Skeletal muscle cell (primary cell): ENCODE measurements at regions not wholly inside any gene's neighbourhood (a gene's known extent, or its start where the extent isn't known, plus 50 kb on each side); places are given as distances from the start of the nearest gene placed in this dataset.

Source experiments
- DNase-seq: peaks from one replicate; pipeline ENCODE4 v3.0.0-alpha.2; 2010; ENCODE audit warnings: low read depth
- H3K4me3 ChIP-seq: 2 replicates; pipeline ENCODE4 v1.5.1; 2011; ENCODE audit warnings: low read depth, mild to moderate bottlenecking, control low read depth, low read length, moderate library complexity

DNA sequence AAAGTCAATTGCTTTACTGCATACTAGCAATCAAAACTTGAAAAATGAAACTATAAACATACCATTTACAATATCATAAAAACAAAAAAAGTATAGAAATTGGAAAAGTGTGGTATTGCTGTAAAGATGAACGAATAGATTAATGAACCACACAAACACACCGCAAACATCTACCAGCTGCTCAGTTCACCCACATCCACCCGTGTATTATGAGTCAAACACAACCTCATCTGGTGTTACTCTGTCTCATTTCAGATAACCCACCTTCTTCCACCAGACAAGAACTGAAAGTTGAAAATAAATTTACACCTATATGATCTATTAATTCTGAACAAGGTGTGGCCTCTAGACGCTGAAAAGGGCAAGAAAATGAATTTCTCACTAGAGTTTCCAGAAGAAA lies 53.3 kb downstream of the BLID start:
- no peak for DNase-seq
- H3K4me3 ChIP-seq, result no peak overlapping the region

DNA sequence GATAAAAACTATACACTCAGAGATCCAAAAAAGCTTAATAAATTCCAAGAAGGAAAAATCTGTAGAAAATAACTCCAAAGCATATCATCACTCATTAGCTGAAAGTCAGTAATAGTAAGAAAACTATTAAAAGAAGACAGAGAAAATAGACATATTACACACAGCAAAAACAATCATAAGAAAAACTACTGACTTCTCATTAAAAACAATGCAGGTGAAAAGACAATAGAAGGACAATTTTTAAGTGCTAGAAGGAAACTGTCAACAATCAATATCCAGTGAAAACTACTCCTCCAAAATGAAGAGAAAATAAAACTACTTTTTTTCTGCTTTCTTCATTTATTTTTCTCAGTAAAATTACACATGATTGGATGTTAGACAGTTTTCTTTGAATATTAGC lies 56.5 kb downstream of the BLID start:
- no peak for DNase-seq
- H3K4me3 ChIP-seq, result no peak overlapping the region

DNA sequence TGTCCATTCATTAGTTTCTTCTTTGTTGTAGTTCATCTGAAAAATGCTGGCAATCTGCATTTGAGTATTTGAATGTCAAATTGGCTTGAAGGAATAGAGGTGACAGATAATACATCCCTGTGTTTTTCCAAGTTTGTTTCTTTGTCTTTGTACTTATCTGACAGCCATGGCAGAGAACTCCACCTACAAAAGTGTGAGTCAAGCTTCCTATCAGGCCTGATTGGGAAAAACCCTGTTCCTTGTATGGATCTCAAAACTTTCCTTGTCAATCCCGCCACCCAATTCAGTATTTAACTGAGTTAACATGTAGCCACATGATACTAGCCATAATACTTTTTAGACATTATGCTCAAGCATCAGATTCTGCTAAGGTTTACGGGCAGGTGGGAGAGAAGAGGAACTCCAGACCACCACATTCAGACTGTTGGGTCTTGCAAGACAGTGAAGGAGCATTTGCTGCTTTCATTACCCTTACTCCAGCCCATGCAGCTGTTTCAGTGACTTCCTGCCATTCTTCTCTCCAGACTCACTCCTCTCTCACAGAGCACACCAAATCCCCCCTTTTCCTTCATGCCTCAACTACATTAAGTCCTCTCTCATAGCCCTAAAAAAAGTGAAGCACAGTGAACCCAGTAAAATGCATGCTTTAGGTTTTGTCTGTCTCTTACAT lies 65.9 kb downstream of the BLID start:
- DNase-seq, result no peak
- no peak overlapping the region for H3K4me3 ChIP-seq

DNA sequence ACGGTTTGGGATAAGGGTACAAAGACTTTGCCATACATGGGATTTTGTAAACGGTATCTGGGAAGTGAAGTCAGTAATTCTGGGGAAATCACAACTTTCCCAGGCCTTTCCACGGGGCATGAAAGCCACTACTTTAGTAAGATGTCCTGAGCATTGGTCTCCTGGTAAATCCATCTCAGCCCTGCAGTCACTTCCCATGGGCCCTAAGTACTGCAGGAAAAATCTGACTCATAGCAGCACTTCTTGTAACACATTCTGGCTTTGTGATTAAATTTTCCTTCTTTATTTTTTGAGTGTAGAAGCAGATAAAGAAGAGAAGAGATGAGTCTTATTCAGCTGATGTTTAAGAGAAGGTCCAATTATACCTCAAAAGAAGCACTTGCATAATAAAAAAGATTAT lies 67.6 kb downstream of the BLID start:
- DNase-seq, result no peak
- no peak overlapping the region for H3K4me3 ChIP-seq

DNA sequence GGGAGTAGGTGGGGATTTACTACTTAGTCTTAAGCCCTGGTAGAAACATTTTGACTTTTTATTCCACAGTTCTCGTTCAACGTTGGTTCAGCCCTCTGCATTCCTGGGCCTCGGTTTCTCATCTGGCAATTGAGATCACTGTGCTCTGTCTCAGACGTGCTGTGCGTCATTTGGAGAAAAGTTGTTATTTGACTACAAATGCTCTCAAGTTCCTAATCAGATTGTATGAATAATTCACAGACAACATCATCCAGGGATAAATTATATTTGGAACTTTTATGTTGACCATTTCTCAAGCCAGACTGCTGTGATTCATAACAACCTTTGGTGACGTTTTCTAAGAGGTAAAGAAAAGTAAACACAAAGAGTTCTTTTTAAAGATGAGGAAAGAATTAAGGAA lies 69.2 kb downstream of the BLID start:
- peak; percentile 76 for DNase-seq
- H3K4me3 ChIP-seq, result no peak overlapping the region

DNA sequence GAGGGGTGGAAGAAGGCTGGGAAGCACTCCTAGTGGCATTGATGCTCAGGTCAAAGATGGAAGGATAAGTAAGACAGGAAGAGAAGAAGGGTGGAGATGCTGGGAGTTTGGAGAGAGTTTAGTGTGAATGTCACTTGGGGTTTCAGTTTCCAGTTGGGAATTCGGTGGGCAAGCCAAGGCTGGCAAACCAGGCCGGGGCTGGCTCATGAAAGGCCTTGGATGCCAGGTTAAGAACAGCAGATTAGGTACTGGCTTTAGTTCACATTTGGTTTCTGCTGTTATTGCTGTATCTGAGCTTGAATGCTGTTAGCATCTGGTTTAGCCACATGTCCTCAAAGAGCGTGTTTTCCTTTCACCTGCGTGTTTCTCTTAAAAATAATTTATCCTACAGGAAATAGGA lies 69.6 kb downstream of the BLID start:
- DNase-seq, result no peak
- no peak overlapping the region for H3K4me3 ChIP-seq

DNA sequence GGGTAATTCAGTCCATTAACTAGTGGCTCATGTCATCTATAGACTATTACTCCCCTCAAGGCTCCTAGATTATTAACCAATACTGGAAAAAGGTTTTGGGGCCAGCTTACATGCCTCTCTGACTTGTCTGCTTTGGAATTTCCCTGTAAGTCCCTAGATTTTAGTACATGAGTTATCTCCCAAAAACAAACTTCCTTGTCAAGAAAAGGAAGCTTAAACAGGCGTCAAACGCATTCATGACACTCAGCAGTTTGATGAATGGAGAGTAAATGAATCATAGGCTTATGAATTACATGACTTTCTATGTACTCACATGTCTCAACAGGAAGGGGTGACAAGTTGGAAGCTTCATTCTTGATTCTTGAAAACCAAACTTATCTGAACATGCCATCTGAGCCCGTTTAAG lies 70.8 kb downstream of the BLID start:
- DNase-seq, result peak; percentile 66
- H3K4me3 ChIP-seq, result no peak overlapping the region

DNA sequence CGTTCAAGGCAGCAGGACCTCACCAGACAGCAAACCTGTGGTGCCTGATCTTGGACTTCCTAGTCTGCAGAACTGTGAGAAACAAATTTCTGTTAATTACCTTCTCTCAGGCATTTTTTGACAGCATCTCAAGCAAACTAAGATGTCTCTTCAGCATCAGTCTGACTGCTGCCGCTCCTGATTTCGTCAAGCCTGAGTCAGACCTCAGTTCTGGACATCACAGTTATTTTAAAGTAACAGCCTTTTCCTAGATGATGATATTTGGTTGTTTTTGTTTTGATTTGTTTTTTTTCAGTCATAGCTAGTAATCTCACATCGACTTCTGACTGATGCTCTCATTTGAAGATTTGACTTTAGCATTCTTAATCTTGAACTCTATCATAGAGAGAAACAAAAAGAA lies 71.9 kb downstream of the BLID start:
- no peak overlapping the region for H3K4me3 ChIP-seq
- no peak for DNase-seq

DNA sequence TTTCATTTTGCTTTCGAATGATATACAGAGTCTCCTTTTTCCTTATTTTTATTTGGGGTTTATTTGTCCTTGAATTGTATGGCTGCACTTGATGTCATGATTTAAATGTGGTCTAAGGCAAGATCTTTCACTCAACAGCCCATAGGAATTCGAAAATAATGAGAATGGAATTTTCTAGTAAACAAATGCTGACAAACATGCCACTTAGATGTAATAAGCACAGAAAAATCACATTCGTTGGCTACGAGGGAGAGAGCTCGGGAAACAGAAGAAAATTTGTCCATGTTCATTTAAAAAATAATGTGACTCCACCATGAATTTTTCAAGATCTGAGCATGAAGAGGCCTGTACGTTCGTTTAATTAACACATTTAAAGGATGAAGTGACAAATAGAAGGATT lies 73.0 kb downstream of the BLID start:
- no peak for DNase-seq
- H3K4me3 ChIP-seq, result no peak overlapping the region

DNA sequence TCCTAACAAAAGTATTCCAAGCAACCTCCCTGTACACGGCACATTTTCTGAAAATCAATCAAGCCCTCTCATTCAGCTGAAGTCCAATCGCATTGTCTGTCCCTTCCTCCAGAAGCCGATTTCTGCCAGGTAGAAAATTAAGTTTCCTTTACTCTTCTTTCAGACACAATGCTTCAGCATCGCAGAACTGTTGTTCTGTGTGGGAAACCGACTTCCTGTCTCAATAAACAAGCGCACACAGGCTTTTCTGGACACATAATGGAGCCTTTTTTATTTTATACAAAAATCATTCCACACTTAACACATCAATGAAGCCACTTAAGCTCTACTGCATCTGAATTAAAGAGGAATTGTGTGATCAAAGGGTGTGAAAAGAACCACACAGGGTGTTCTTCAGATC lies 75.6 kb downstream of the BLID start:
- no peak overlapping the region for H3K4me3 ChIP-seq
- DNase-seq, result no peak

DNA sequence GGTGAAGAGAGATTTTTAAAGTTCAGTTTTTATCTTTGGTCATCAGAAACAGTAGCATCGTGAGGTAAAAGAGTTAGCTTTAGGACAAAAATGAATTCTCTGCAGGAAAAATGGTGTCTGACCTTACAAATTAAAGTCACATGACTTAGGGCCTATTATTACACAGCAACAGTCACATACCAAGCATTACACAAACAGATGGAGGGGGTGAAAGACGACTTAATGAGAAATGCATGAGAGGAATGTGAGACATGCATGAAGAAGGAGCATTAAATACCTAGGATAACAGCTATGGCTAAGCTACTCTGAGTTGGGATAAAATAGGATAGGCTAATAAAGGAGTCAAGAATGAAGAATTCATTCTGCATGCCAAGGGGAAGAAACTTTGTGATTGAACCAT lies 77.5 kb downstream of the BLID start:
- no peak overlapping the region for H3K4me3 ChIP-seq
- DNase-seq, result peak; percentile 49

DNA sequence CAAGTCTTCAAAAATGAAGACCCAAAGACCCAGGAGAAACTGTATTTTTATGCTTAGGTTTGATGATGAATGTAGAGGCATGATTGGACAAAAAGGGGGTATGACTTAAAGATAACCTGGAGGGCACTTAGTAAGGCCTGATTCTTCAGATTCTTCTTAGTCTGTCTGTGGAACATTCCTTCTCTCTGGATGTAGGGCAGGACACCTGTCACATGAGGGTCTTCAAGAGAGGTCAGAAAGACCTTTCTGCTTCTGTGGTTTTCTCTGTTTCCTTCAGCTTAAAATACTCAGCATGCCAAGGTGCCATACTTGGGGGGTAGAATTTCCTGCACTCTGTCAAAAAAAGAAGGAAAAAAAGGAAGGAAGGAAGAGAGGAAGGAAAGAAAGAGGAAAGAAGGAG lies 78.1 kb downstream of the BLID start:
- H3K4me3 ChIP-seq, result no peak overlapping the region
- no peak for DNase-seq

DNA sequence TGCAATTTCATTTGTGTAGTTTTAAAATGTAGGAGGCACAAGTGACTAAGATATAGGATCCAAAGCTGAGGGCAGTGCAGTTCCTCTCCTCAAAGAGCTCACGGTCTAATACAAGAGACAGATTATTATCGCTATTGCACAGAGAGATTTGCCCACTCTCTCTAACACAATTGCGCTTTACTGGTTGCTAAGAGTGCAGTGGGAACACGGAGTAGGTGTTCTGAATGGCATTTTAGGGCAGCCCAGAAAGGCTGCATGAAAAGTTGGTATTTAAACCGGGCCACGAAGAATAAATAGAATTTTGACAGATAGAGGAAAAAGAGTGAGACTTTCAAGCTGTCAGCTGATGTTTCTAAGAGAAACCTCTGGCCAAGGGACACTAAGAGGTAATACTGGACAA lies 79.5 kb downstream of the BLID start:
- no peak for DNase-seq
- no peak overlapping the region for H3K4me3 ChIP-seq

DNA sequence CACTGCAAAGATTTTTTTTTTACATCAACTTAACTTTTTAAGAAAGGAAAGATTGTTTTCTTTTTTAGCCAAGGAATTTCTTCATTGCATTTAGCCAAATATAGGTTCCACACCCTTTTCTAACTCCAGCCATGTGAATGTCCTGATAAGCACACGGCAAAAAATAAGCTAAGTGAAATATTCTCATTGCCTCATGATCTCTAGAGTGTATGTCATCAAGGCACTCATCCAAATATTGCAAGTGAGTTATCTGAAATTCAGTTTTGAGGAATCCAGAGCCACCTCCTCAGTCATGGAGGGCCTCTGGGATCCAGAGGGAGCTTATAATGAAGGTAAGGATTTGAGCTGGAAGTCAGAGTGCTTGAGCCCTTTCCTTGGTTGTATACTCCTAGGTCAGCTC lies 80.0 kb downstream of the BLID start:
- no peak overlapping the region for H3K4me3 ChIP-seq
- DNase-seq, result no peak

DNA sequence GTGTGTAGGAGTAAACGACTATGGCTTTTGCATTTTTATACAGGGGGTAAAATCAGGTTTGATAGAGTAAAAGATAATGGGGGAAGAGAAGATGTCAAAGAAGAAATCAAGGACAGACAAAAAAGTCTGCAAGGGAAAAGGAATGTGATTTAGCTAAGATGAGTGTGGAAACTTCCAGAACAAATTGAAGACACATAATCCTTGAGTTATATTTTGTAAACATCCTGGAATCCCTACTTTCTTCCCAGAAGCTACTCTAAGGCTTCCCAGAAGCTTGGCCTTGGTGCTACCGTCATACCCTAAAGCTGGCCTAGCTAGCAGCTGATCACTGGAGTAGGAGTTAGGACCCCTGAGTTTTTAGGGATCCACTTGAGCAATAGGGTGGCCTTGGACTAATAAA lies 82.4 kb downstream of the BLID start:
- no peak overlapping the region for H3K4me3 ChIP-seq
- DNase-seq, result no peak

DNA sequence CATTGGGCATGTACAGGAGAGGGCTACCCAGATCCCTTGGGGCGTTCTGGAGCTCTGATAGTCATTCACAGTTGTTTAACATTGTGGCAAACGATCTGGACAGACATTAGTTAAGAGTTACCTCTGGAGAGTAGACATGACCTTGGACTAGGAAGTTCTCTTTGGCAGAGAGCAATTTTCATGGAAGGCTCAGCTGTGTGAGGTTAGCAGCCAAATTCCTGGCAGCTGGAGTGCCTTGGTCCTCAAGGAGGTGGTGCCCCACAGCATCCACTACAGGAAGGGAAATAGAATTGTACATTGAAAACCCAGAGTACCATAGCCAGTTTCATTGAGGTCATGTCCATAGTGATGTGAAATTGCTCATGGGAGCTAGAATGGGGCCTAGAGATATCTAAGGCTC lies 82.8 kb downstream of the BLID start:
- no peak for DNase-seq
- H3K4me3 ChIP-seq, result no peak overlapping the region

DNA sequence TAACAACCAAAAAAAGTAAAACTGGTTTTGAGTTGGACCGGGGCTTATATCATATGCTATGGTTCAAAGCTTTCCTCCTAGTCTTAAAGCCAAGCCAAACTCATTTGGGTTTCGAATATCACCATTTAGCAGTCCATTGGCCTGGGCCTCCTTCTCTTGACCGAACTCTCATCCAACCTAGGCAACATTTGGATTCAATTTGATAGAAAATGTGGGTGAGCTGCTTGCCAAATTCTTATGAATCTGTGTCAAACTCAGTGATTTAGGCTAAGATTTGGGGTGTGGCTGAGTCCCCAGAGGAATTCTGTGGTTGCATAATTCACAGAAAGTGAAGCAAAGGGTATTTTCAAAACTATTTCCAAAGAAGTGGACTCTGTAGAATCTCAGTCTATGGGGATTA lies 83.7 kb downstream of the BLID start:
- H3K4me3 ChIP-seq, result no peak overlapping the region
- peak; percentile 54 for DNase-seq

DNA sequence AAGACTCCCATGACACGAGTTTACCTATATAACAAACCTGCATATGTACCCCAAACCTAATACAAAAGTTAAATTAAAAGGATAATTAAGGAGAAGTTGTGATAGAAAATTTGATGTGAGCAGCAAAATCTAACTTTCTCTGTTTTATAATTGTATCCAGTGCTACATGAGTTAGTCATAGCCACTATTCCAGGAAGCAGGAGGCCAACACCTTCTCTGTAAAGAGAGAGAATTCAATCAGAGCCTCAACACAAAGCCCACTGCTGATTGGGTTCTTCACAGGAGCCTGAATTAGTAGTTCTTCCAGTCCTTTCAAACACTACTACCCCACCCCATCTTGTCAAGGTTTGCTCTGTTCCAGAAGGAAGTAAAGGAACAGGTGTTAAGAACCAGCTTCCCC lies 84.2 kb downstream of the BLID start:
- no peak for DNase-seq

DNA sequence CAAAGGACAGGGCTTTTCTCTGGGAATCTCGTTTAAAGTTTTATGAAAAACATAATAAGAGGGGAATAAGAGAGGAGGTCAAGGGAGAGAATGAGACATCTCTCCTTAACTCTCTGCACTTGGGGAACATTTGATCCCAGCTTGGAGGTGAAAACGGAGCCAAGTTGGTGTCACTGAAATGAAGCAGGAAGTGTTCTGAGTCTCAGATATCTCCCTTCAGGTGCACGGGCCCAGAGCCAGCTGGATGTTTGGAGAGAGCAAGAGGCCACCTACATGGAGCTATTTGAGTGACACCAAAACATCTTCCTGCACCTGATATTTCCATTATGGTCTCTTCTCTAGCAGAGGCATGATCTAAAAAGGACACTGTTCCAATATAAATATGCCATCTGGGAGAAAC lies 85.7 kb downstream of the BLID start:
- H3K4me3 ChIP-seq, result no peak overlapping the region
- no peak for DNase-seq

More for the DNA sequence above, 84.2 kb downstream of the BLID start:
- H3K4me3 ChIP-seq, result no peak overlapping the region

DNA sequence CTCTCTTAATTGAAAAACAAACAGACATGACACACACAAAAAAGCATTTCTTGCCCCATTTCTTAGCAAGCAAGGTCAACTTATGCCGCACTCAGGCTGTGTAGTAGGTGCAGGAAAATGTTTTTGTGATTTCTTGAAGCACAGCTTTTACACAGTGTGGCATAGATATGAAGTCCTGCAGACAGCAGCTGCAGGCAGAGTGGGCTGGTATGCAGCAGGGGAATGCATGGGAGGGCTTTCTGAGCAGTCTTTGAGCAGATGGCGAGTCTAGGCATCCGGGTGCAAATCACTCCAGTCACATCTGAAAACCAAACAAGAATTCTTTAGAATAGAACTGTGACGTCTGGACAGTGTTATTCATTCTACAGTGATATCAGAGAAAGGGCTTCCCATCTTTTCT lies 87.5 kb downstream of the BLID start:
- no peak overlapping the region for H3K4me3 ChIP-seq
- DNase-seq, result no peak

DNA sequence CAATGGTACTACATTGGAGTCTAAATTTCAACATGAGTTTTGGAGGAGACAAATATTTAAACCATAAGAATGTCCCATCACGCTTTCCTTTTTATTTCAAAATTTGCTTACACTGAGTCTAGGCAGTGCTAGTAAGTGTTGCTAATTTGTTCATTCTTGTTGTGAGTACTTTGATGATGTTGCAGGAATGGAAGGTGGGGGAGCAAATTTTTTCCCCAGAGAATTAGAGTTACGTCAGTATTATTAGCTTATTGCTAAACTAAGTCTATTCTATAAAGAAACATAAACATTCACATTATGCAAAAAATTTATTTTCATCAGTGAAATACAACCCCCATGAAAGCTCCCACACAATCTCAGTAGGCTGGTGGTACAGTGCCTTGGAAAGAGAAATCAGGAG lies 88.0 kb downstream of the BLID start:
- H3K4me3 ChIP-seq, result no peak overlapping the region
- DNase-seq, result no peak

DNA sequence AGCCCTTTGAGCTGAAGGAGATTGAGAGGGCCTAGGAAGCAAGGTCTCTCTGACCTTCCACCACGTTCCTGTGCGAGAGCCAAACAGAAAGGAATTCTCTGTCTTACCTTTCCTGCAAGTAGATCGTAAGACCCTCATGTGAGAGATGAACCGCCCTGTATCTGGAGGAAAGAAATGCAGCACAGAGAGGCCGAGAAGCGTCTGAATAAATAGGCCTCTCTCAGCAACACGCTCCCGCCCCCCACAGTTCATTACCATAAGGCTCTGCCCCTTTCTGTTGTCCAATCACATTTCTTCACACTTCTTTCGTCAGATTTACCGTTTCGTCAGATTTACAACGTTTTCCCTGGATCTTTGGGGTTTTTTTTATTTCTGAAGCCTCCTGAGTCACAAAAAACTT lies 90.3 kb downstream of the BLID start:
- no peak for DNase-seq
- no peak overlapping the region for H3K4me3 ChIP-seq
